Limb (tissue), 2 donors: ENCODE measurements at regions not wholly inside any gene's neighbourhood (a gene's known extent, or its start where the extent isn't known, plus 50 kb on each side); places are given as distances from the start of the nearest gene placed in this dataset.
"Not testable (repeated sequence)": the region's sequence is repeated elsewhere in the genome, so short reads cannot be mapped to it uniquely, and the experiment has no call there.

ENCODE experiments used
- DNase-seq, 2 donors: peaks; one replicate each; pipeline ENCODE4 v3.0.0-alpha.2; 2016; ENCODE audit errors: extremely low spot score in 2 of 2

DNA sequence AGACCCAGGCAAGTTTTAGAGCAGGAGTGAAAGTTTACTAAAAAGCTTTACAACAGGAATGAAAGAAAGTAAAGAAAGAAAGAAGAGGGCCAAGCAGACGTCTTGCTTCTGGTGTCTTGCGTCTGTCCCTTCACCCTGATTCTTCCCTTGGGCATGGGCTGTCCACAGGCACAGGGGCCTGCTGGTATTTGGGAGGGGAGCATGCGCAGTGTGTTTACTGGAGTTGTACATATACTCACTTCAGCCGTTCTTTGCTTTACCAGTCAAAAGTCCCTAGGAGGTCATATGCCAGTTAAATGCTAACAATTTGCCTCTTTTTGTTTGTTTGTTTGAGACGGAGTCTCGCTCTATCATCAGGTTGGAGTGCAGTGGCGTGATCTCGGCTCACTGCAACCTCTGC is 875.9 kb downstream of the REEP3 start:
- DNase-seq = no peak

DNA sequence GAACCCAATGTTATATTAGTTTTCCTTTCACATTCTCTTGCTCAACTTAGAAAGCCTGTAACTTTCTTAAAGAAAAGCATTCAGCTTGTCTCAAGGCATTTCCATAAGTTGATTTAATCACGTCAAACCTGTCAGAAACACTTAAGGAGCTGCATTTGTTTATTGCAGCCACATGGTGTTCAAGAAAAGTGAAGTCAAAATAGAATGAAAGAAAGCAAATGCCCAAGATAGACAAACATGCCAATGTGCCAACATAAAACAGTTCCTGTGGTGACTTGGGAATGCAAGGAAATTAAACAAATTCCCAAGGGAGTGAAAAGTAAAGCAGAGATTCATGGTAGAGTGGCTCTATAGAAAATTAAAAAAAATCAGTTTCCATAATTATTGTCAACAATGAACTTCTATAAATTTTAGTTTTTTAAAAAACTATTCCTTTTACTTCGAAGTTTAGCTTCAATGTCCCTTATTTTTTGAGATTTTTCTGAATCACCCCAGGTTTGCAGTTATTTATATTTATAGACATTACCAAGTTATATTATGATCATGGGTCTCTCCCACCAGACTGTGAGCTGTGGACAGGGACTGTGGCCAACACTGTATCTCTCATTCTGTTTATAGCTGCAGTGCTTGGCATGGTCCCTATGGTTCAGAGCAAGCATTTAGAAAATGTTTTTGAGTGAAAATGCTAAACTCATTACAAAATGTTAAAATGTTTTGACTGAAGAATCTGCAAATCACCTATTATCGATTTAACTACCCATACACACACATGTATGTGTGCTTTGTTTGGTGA is 887.4 kb downstream of the REEP3 start:
- DNase-seq = no peak

DNA sequence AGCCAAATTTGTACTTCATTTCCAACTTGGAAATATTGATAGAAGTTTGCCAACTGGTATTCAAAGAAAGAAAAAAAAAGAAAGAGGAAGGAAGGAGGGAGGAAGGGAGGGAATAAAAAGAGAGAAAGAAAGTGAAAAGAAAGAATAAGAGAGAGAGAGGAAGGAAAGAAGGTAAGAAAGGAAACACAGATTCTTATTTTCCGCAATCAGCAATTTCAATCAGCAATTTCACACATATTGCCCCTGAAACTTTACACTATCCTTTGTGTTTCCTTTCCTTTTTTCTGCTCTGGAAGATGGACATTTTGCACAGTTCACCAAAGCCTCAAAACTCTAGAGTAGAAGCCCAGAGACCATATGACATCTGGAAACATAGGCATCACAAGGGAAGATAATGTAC is 888.1 kb downstream of the REEP3 start:
- DNase-seq = no peak

DNA sequence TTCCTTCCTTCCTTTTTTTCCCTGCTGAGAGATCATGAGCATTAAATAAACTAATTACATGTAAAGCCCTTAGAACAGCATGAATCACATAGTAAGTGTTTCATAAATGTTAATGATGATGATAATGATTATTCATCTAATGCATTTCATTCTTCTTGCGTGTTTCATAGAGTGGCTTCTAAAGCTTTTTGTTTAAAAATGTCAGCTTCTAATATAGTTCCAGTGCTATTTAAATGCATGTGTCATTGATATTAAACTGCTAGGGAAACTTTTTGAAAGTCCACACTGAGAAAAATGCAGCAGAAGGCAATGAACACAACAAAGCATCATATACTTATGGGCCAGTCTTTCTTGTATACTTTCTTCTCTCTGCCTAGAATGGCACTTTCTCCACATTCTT is 894.8 kb downstream of the REEP3 start:
- DNase-seq = no peak

DNA sequence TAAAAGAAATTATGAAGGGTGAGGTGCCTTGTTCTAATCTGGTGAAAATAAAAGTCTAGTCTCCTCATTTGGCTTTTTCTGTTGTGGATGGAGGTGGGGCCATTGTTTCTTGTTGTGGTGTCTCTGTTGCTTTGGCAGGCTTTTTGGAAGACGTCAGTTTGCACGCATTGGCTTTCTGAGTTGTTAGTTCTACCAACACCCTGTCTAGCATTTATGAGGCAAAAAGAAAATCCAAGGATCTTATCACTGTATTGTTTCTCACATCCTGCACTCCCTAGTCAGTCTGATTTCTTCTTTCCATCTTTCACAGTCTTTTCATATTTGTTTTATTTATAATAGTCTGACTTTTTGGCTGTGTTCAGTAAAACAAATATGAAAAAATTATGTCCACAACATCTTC is 898.3 kb downstream of the REEP3 start:
- DNase-seq = no peak

DNA sequence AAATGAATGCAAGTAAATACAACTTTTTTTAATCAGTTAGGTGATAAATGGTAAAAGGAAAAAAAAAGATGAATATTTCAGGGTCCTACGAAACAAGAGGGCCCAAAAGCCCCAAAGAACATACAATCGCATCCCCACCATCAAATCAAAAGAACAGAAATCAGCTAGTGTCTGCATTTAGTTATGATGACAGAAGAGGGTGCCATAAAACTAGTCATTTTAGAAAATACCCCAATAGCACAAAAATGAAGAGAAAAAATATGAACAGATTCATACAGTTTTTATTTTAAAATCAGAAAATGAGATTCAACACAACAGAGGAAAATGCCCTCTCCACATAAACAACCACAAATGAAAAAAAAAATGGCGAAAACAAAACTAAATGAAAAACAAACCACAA is 905.5 kb downstream of the REEP3 start:
- DNase-seq = no peak

DNA sequence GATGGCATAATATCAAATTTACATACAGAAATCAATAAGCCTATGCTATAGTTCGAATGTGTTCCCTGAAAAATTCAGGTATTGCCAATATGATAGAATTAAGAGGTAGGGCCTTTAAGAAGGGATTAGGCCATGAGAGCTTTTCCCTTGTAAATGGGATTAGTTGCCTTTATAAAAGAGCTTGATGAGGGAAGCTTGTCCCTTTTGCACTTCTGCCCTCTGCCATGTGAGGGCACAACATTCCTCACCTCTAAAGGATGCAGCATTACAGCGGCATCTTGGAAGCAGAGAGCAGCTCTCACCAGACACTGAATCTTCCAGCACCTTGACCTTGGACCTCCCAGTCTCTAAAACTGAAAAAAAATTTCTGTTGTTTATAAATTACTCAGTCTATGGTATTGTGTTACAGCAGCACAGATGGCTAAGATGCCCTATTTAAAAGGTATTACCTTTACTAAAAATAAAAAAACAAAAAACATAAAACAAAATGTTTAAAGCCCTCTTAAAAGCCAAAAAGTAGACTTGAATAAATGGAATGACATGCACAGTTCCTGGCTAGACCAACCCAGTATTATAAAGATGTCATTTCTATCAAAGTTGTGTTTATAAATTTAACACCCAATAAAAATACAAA is 909.6 kb downstream of the REEP3 start:
- no peak for DNase-seq

DNA sequence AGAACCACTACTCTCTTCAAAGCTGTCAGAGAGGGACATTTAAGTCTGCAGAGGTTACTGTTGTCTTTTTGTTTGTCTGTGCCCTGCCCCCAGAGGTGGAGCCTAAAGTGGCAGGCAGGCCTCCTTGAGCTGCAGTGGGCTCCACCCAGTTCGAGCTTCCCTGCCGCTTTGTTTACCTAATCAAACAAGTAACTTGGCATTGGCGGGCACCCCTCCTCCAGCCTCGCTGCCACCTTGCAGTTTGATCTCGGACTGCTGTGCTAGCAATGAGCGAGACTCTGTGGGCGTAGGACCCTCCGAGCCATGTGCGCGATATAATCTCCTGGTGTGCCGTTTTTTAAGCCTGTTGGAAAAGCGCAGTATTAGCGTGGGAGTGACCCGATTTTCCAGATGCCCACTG is 920.7 kb downstream of the REEP3 start:
- not testable (repeated sequence) for DNase-seq

DNA sequence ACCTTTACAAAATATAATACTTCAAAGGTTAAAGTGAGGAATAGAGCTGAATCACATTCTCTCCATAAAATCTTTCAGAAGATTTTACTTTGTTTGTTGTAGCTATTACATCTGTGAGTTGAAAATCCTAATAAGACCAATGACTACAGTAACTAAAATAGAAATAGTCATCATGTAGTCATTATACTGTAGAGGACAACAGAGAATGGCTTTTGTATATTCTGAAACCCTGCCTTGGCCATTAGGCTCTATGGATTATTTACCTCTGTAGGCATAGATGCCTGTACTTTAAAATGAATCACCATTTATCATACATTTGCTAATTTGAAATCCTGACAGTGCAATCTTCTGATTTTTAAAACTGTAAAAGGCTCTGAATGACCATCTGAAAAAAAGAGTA is 923.0 kb downstream of the REEP3 start:
- DNase-seq = no peak

DNA sequence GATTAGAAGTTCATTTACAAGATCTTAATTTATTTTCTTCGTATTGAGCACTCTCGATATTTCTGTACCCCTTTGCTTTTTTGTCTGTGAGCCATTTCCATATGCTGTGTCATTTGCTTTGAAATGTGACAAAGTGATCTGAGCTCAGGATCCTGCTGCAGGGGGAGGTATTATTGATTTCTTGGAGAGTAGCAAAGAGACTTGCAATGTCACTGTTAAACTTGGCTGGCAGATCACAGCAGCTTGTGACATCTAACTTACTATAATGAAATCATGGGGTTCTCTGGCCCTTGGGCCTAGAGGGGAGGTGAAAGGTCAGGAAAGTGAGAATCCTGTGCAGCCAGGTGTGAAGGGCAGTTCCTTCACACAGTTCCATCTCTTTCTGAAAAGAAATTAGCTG is 923.4 kb downstream of the REEP3 start:
- no peak for DNase-seq

DNA sequence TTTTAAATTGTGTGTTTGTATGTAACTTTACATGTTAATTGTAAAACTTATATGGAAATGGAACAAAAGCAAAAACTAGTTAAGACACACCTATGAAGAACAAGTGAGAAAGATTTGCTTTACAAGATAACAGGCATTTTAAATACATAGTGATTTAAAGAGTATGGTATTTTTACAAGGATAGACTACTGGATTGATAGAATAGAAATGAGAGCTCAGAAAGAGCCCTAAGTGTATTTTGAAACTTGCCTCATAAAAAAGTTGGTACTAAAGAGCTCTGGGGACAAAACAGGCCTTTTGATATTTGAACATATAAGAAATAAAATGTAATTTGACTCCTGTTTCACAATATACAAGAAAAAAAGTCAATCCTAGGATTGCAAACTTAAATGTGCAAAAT is 928.4 kb downstream of the REEP3 start:
- no peak for DNase-seq

DNA sequence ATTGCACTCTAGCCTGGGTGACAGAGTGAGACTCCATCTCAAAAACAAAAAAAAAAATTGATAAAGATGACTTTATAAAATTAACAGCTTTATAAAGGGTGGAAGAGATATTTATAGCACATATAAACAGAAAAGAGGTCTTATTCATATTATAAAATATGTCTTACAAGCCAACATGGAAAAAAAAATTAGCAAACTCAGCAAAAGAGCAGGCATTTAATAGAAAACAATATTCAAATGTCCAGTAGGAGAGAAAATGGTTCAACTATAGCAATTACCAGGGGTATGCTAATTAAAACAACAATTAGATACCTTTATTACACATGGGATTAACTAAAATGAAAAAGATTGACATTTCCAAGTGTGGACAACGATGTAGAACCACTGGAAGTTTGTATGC is 929.1 kb downstream of the REEP3 start:
- no peak for DNase-seq

DNA sequence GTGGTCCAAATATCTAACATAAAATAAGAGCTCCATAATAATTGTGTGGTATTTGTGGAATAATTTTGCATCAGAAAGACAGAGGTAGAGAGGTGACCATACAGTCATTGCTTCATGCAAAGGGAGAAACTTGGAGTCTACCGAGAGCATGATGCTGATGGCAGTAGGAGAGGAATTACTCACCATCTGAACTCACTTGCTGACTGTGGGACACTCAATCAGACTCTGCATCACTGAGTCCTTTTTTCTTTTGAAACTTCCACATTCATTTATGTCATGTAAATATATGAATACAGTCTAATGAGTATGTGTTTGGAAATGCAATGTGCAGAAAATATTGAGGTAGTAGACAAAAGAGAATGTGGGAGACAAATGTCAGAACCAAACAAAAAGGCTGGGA is 933.8 kb downstream of the REEP3 start:
- DNase-seq = no peak

DNA sequence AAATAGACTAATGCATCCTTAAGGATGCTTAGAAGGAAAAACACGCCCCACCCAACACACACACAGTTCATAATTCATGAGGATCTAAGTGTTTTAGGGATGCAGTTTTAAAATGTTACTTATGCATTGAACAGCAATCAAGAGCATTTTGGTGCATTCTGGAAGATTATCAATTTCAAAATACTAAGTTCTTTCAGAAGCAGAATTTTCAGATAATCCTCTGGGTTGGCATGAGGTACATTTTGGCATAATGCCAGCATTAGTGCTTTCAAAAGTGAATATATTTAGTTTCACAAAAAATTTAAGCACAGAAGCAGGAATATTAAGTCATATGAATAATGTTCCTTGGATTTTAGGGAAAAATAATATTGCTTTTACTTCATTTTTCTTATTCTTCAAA is 937.1 kb downstream of the REEP3 start:
- DNase-seq = no peak

DNA sequence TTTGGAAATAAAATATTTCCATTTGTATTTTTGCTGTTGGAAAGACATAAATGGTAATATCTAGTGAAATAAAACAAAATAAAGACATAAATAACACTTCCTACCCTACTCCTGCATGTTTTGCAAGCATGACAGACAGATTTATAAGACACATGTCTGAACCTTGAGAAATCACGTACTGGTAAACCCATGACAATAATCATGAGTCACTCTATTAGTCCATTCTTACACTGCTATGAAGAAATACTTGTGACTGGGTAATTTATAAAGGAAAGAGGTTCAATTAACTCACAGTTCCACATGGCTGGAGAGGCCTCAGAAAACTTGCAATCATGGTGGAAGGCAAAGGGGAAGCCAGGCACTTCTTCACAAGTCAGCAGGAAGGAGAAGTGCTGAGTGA is 942.2 kb downstream of the REEP3 start:
- no peak for DNase-seq

DNA sequence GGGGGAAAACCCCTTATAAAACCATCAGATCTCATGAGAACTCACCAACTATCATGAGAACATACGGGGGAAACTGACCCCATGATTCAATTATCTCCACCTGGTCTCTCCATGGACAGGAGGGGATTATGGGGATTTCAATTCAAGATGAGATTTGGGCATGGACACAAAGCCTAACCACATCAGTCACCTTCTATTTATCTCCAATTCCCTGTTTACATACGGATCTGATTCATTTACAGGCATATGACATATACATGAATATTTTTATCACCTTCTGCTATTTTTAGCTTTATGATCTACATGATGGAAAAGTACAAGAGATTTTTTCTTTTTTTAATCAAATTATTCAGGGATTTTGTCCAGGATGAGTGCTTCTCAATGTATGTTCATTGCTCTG is 944.5 kb downstream of the REEP3 start:
- no peak for DNase-seq

DNA sequence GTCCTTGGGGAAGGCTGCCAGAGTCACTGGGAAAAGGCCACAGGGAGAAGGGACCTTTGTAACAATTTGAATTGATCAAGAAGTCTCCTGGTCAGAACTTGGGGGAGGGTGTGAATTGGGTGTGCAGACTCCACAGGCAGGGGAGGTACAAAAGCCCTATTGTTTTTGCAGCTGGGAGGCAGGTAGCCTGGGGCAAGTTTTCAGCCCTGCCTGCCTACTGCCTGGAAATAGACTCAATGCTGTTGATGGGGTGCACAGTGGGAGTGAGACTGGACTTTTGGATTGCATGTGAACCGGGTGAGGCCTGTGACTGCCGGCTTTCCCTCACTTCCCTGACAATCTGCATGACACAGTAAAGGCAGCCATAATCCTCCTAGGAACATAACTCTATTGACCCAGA is 947.0 kb downstream of the REEP3 start:
- DNase-seq = no peak

DNA sequence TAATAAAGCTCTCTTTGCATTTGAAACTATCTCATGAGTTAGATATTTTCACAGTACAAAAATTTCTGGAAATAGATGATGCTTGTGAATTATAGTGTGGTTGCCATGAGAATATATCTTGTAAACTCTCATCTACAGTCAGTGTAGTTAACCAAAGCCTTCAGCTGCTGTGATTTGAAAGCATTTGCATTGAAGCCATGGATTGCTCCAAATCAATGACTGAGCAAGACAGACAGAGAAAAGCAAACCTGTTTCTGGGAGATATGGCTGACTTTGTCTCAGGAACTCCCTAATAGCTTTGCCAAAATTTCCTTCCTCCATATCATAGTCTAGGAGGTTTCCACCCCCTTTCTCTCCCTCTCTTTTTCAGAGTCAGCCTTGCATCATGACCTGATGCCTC is 955.3 kb downstream of the REEP3 start:
- DNase-seq = no peak

DNA sequence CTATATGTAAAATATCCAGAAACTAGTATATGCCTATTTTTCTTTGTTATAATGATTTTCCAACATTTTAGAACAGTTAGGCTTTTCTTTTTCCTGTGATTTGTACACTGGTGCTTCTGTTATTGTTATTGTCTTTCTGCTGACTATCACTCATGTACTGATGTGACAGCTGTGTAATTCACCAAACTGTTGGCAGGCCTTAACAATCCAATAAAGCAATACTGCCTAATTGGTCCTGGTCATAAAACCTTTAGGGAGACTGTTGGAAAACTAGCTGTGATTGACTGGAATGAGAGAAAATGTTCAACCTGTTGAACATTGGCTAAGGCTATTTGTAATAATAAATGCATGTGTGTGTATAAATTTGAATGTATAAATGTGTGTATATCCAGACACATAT is 956.6 kb downstream of the REEP3 start:
- no peak for DNase-seq

DNA sequence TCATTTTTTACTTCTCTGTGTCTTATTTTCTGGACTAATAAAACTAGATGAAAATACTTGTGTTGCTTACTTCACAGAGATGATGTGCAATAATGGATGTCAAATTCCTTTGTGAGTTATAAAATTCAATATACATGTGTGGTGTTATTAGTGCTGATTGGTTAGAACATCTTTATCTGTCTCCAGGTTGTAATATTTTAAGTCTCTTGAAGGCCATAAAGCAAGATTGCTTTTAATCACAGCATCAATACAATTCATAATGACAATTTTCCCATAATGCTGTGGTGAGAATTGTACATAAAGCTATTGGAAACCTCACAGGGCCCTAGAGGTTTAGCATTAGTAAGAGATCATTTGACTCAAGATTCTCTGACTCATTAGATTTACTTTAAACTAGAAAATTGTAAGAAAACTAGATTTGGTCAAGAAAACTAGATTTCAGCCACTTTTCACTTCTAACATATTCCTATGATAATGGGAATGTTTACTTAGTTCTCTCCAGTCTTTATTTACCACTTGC is 963.7 kb downstream of the REEP3 start:
- DNase-seq = no peak

DNA sequence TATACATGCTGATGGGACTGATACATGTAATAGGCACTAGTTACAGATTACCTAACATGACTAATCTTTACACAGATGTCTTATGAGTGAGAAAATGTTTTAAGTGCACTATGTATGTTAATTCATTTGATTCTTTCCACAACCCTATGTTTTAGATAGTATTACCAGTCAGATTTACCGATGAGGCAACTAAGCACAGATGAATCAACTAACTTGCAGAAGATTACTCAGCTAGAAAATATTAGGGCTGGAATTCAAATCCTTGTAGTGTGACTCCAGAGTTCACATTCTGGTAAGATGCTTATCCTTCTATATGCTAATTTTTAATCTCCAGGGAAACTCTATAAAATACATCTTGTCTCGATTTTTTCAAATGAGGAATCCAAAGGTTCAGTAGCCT is 964.9 kb downstream of the REEP3 start:
- no peak for DNase-seq

DNA sequence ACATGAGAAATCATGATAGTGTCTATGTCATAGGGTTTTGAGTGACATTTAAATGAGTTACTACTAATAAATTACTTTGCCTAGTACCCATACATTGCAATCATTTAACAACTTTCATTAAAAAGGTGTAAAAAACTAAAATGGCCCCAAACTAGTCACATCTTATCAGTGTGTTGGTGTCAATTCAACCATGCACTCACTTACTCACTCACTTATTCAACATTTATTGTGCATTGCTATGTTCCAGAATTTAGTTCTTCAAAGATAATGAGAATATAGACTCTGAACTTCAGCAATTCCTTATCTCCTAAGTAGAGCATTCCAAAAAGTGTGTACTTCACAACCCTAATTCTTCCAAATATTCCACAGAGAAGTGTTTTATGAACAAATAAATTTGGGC is 965.7 kb downstream of the REEP3 start:
- no peak for DNase-seq

DNA sequence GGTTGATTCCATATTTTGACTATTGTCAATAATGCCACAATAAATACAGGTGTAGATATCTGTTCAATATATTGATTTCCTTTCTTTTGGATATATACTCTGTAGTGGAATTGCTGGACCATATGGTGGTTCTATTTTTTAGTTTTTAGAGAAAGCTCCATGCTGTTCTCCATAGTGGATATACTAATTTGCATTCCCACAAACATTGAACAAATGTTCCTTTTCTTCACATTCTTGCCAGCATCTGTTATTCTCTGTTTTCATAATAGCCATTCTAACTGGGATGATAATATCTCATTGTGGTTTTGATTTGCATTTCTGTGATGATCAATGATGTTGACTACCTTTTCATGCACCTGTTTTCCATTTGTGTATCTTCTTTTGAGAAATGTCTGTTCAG is 973.7 kb downstream of the REEP3 start:
- DNase-seq = no peak
